Loucy (cell line): ENCODE measurements at regions not wholly inside any gene's neighbourhood (a gene's known extent, or its start where the extent isn't known, plus 50 kb on each side); places are given as distances from the start of the nearest gene placed in this dataset.

Source experiments
- H2AFZ ChIP-seq: fragments of 200-600 bp; sonication (generic); 2 replicates; pipeline ENCODE4 v1.6.0; 2016; ENCODE audit warnings: antibody characterized with exemption, mild to moderate bottlenecking, low read length, moderate library complexity
- H3F3A ChIP-seq: fragments of 200-600 bp; 2 replicates; pipeline ENCODE4 v1.6.0; 2016; ENCODE audit warnings: antibody characterized with exemption, low read depth, mild to moderate bottlenecking
- H3K27me3 ChIP-seq: fragments of 200-600 bp; sonication (generic); 2 replicates; pipeline ENCODE4 v1.6.1; 2014; ENCODE audit warnings: low read length, mild to moderate bottlenecking; ENCODE audit not compliant: insufficient read depth, poor library complexity, severe bottlenecking
- H3K36me3 ChIP-seq: fragments of 200-600 bp; sonication (generic); 2 replicates; pipeline ENCODE4 v1.6.1; 2016; ENCODE audit warnings: low read length; ENCODE audit not compliant: insufficient read depth
- H3K4me1 ChIP-seq: fragments of 200-600 bp; sonication (generic); 2 replicates; pipeline ENCODE4 v1.5.1; 2014; ENCODE audit warnings: low read length, mild to moderate bottlenecking; ENCODE audit not compliant: insufficient read depth, poor library complexity, severe bottlenecking
- H3K4me2 ChIP-seq: fragments of 200-600 bp; sonication (generic); 2 replicates; pipeline ENCODE4 v1.6.0; 2014; ENCODE audit warnings: antibody characterized with exemption, low read length, low read depth, mild to moderate bottlenecking; ENCODE audit not compliant: poor library complexity, severe bottlenecking
- H3K4me3 ChIP-seq: fragments of 200-600 bp; sonication (generic); 2 replicates; pipeline ENCODE4 v1.5.1; 2014; ENCODE audit warnings: low read length, mild to moderate bottlenecking, mixed read lengths; ENCODE audit not compliant: poor library complexity, severe bottlenecking
- H3K79me2 ChIP-seq: fragments of 200-600 bp; sonication (generic); 2 replicates; pipeline ENCODE4 v1.6.1; 2014; ENCODE audit warnings: low read length; ENCODE audit not compliant: insufficient read depth
- H3K9ac ChIP-seq: fragments of 200-600 bp; sonication (generic); 2 replicates; pipeline ENCODE4 v1.6.0; 2014; ENCODE audit warnings: mild to moderate bottlenecking, low read depth, low read length, moderate library complexity; ENCODE audit not compliant: poor library complexity, severe bottlenecking
- H3K9me2 ChIP-seq: fragments of 200-600 bp; sonication (generic); replicated peaks from 2 replicates; pipeline ENCODE4 v1.6.1; 2016; ENCODE audit warnings: low read depth, low read length, mixed read lengths
- H3K9me3 ChIP-seq: fragments of 200-600 bp; sonication (generic); 2 replicates; pipeline ENCODE4 v1.6.1; 2014; ENCODE audit warnings: mild to moderate bottlenecking, antibody characterized with exemption, low read length, low read depth; ENCODE audit not compliant: insufficient read depth
- H4K20me1 ChIP-seq: fragments of 200-600 bp; sonication (generic); 2 replicates; pipeline ENCODE4 v1.6.0; 2014; ENCODE audit warnings: antibody characterized with exemption, low read length, mild to moderate bottlenecking; ENCODE audit not compliant: insufficient read depth, poor library complexity, severe bottlenecking
- CTCF ChIP-seq: fragments of 200-600 bp; sonication (generic); conservative IDR thresholded peaks from 2 replicates; pipeline ENCODE4 v1.5.1; 2014; ENCODE audit warnings: mild to moderate bottlenecking, antibody characterized with exemption, low read length
- EZH2phosphoT487 ChIP-seq: fragments of 200-600 bp; IDR thresholded peaks from 2 replicates; pipeline ENCODE4 v1.6.1; 2018; ENCODE audit warnings: antibody characterized with exemption, mild to moderate bottlenecking, moderate library complexity, borderline replicate concordance

- no peak overlapping the region for H3K4me3 ChIP-seq
- no peaks in the 10 kb centered on the region for H3K4me1 ChIP-seq
- no peaks in the 10 kb centered on the region for H3F3A ChIP-seq
- H3K9ac ChIP-seq, result no peak overlapping the region
- no peaks in the 10 kb centered on the region for H3K27me3 ChIP-seq
- no peaks in the 10 kb centered on the region for H3K79me2 ChIP-seq
- H3K9me3 ChIP-seq, result no peaks in the 10 kb centered on the region
- no peaks in the 10 kb centered on the region for H3K9me2 ChIP-seq
- no peaks in the 10 kb centered on the region for H4K20me1 ChIP-seq
- TF ChIP-seq EZH2phosphoT487, result no peak
- no peak for TF ChIP-seq CTCF
- no peaks in the 10 kb centered on the region for H3K36me3 ChIP-seq
- no peak overlapping the region for H2AFZ ChIP-seq
- H3K4me2 ChIP-seq, result no peak overlapping the region
Measured at GRCh38 chrX:82813671-82814078, 694.4 kb upstream of the POU3F4 start.

GRCh38 chrX:82816001-82816400, 692.1 kb upstream of the POU3F4 start:
- TF ChIP-seq CTCF (no peak), EZH2phosphoT487 (no peak)
- Histone ChIP-seq H4K20me1 (no peaks in the 10 kb centered on the region), H3K4me1 (no peaks in the 10 kb centered on the region), H3K9me2 (no peaks in the 10 kb centered on the region), H3K4me3 (no peak overlapping the region), H3K9me3 (no peaks in the 10 kb centered on the region), H3K27me3 (no peaks in the 10 kb centered on the region), H2AFZ (no peak overlapping the region), H3K9ac (no peak overlapping the region), H3K36me3 (no peaks in the 10 kb centered on the region), H3K4me2 (no peak overlapping the region), H3K79me2 (no peaks in the 10 kb centered on the region), H3F3A (no peaks in the 10 kb centered on the region)

GRCh38 chrX:82816562-82816961, 691.5 kb upstream of the POU3F4 start:
- no peak overlapping the region for H3K9ac ChIP-seq
- H3K27me3 ChIP-seq, result no peaks in the 10 kb centered on the region
- H3K4me2 ChIP-seq, result no peak overlapping the region

More at GRCh38 chrX:82816562-82816961, 691.5 kb upstream of the POU3F4 start:
- TF ChIP-seq CTCF (no peak), EZH2phosphoT487 (no peak)
- Histone ChIP-seq H3K9me2 (no peaks in the 10 kb centered on the region), H3K4me1 (no peaks in the 10 kb centered on the region), H3K4me3 (no peak overlapping the region), H2AFZ (no peak overlapping the region), H4K20me1 (no peaks in the 10 kb centered on the region), H3K79me2 (no peaks in the 10 kb centered on the region), H3F3A (no peaks in the 10 kb centered on the region), H3K36me3 (no peaks in the 10 kb centered on the region), H3K9me3 (no peaks in the 10 kb centered on the region)
